ENCODE measurements at regions not wholly inside any gene's neighbourhood (a gene's known extent, or its start where the extent isn't known, plus 50 kb on each side); places are given as distances from the start of the nearest gene placed in this dataset.

GRCh38 chr2:13572466-13572865 lies 855.7 kb downstream of the TRIB2 start:
- DNase-seq (ENCODE audit: extremely low read depth in 1 of 2, low read depth in 1 of 2): no peak

GRCh38 chr2:13574831-13575230 lies 858.1 kb downstream of the TRIB2 start:
- DNase-seq (ENCODE audit: extremely low read depth in 1 of 2, low read depth in 1 of 2): no peak

- no peak for DNase-seq (ENCODE audit: extremely low read depth in 1 of 2, low read depth in 1 of 2)
These were observed 859.8 kb downstream of the TRIB2 start for GRCh38 chr2:13576406-13577036.

GRCh38 chr2:13578547-13578946 lies 861.8 kb downstream of the TRIB2 start:
- DNase-seq (ENCODE audit: extremely low read depth in 1 of 2, low read depth in 1 of 2): no peak

- no peak for DNase-seq (ENCODE audit: extremely low read depth in 1 of 2, low read depth in 1 of 2)
These were observed 864.7 kb downstream of the TRIB2 start for GRCh38 chr2:13581471-13581870.

GRCh38 chr2:13583609-13584008 lies 866.9 kb downstream of the TRIB2 start:
- no peak for DNase-seq (ENCODE audit: extremely low read depth in 1 of 2, low read depth in 1 of 2)

GRCh38 chr2:13584020-13584419 lies 867.3 kb downstream of the TRIB2 start:
- no peak for DNase-seq (ENCODE audit: extremely low read depth in 1 of 2, low read depth in 1 of 2)

- DNase-seq (ENCODE audit: extremely low read depth in 1 of 2, low read depth in 1 of 2): no peak
These were observed 869.0 kb downstream of the TRIB2 start for GRCh38 chr2:13585732-13586131.

GRCh38 chr2:13596233-13596632 lies 879.5 kb downstream of the TRIB2 start:
- DNase-seq (ENCODE audit: extremely low read depth in 1 of 2, low read depth in 1 of 2): no peak

- DNase-seq (ENCODE audit: extremely low read depth in 1 of 2, low read depth in 1 of 2): no peak
These were observed 880.4 kb downstream of the TRIB2 start for GRCh38 chr2:13597176-13597575.

- no peak for DNase-seq (ENCODE audit: extremely low read depth in 1 of 2, low read depth in 1 of 2)
These were observed 884.8 kb downstream of the TRIB2 start for GRCh38 chr2:13601506-13601905.

GRCh38 chr2:13604951-13605661 lies 888.4 kb downstream of the TRIB2 start:
- DNase-seq (ENCODE audit: extremely low read depth in 1 of 2, low read depth in 1 of 2): no peak

GRCh38 chr2:13607139-13607538 lies 890.4 kb downstream of the TRIB2 start:
- no peak for DNase-seq (ENCODE audit: extremely low read depth in 1 of 2, low read depth in 1 of 2)

- no peak for DNase-seq (ENCODE audit: extremely low read depth in 1 of 2, low read depth in 1 of 2)
These were observed 895.2 kb downstream of the TRIB2 start for GRCh38 chr2:13611939-13612338.

GRCh38 chr2:13616059-13616458 lies 899.3 kb downstream of the TRIB2 start:
- no peak for DNase-seq (ENCODE audit: extremely low read depth in 1 of 2, low read depth in 1 of 2)

GRCh38 chr2:13616616-13617015 lies 899.9 kb downstream of the TRIB2 start:
- DNase-seq (ENCODE audit: extremely low read depth in 1 of 2, low read depth in 1 of 2): no peak

GRCh38 chr2:13628122-13628521 lies 911.4 kb downstream of the TRIB2 start:
- no peak for DNase-seq (ENCODE audit: extremely low read depth in 1 of 2, low read depth in 1 of 2)

- no peak for DNase-seq (ENCODE audit: extremely low read depth in 1 of 2, low read depth in 1 of 2)
These were observed 921.4 kb downstream of the TRIB2 start for GRCh38 chr2:13638181-13638580.

GRCh38 chr2:13649918-13650317 lies 933.2 kb downstream of the TRIB2 start:
- DNase-seq (ENCODE audit: extremely low read depth in 1 of 2, low read depth in 1 of 2): no peak

GRCh38 chr2:13650586-13651180 lies 933.9 kb downstream of the TRIB2 start:
- no peak for DNase-seq (ENCODE audit: extremely low read depth in 1 of 2, low read depth in 1 of 2)

- no peak for DNase-seq (ENCODE audit: extremely low read depth in 1 of 2, low read depth in 1 of 2)
These were observed 935.0 kb downstream of the TRIB2 start for GRCh38 chr2:13651684-13652131.
